AG08395 (cell line): ENCODE measurements at regions not wholly inside any gene's neighbourhood (a gene's known extent, or its start where the extent isn't known, plus 50 kb on each side); places are given as distances from the start of the nearest gene placed in this dataset.
A peak's percentile ranks its signal among the peaks of the same experiment; 100 is the strongest.

Experiments
- DNase-seq: peaks from one replicate; pipeline ENCODE4 v3.0.0; 2012; ENCODE audit warnings: mixed read lengths, low spot score

GRCh38 chr21:29443411-29444010 is 144.8 kb downstream of the BACH1 start:
- no peak for DNase-seq

GRCh38 chr21:29448766-29449165 is 150.0 kb downstream of the BACH1 start:
- DNase-seq = no peak

GRCh38 chr21:29449306-29449950 is 150.7 kb downstream of the BACH1 start:
- no peak for DNase-seq

GRCh38 chr21:29450058-29450457 is 151.3 kb downstream of the BACH1 start:
- no peak for DNase-seq

- DNase-seq = no peak
Observed at GRCh38 chr21:29453511-29453910, 154.8 kb downstream of the BACH1 start.

- DNase-seq = no peak
Observed at GRCh38 chr21:29454179-29454578, 155.5 kb downstream of the BACH1 start.

GRCh38 chr21:29462479-29462878 is 163.8 kb downstream of the BACH1 start:
- DNase-seq = no peak

GRCh38 chr21:29465546-29465945 is 166.8 kb downstream of the BACH1 start:
- DNase-seq = no peak

- DNase-seq = no peak
Observed at GRCh38 chr21:29466532-29466931, 167.8 kb downstream of the BACH1 start.

- DNase-seq = no peak
Observed at GRCh38 chr21:29470397-29470796, 171.7 kb downstream of the BACH1 start.

- no peak for DNase-seq
Observed at GRCh38 chr21:29473808-29474207, 175.1 kb downstream of the BACH1 start.

- no peak for DNase-seq
Observed at GRCh38 chr21:29475329-29475728, 176.6 kb downstream of the BACH1 start.

GRCh38 chr21:29477347-29477746 is 178.6 kb downstream of the BACH1 start:
- no peak for DNase-seq

- DNase-seq = peak; percentile 24
Observed at GRCh38 chr21:29477941-29478340, 179.2 kb downstream of the BACH1 start.

GRCh38 chr21:29481081-29481480 is 182.4 kb downstream of the BACH1 start:
- no peak for DNase-seq

GRCh38 chr21:29481641-29482040 is 182.9 kb downstream of the BACH1 start:
- peak; percentile 69 for DNase-seq

- no peak for DNase-seq
Observed at GRCh38 chr21:29486306-29486807, 187.6 kb downstream of the BACH1 start.
